ENCODE measurements at regions not wholly inside any gene's neighbourhood (a gene's known extent, or its start where the extent isn't known, plus 50 kb on each side); places are given as distances from the start of the nearest gene placed in this dataset.

DNA sequence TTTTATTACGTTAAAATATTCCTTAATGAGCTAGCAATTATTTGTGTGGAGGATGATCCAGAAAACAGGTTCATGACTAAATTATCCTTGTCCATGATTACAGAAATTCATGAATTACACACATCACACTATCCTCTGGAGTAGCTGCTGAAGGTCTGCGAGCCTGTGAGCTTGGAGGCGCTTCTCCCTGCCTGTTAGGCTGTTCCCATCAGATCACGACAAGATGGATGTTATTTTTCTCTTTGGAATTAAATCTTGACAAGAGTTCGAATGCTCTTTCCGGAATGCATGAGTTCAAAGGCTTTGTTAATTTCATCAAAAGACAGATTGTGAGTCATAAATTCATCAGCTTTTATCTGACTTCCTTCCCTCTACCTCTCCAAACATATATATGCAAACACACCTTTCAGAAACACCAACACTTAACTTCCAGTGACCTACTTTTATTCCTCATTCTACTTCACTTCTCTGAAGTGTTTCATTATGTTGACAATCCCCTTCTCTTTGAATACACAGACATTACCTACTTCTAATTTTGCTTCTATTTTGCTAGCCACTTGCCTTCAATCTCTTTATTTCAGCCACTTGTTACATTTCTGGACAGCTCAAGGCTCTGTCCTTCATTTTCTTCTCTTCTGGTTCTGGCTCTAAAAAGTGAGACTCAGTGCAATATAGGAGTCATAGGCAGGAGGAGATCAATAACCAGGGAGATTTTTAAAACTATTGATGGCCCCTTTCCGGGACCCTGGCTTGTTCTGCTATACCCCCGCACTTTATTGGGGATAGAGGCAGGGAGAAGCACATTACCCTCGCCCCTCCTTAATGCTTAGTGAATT, 274.6 kb downstream of the BTG1 start:
- no peak for DNase-seq (ENCODE audit: insufficient read length, low spot score)
- FAIRE-seq: no peak

DNA sequence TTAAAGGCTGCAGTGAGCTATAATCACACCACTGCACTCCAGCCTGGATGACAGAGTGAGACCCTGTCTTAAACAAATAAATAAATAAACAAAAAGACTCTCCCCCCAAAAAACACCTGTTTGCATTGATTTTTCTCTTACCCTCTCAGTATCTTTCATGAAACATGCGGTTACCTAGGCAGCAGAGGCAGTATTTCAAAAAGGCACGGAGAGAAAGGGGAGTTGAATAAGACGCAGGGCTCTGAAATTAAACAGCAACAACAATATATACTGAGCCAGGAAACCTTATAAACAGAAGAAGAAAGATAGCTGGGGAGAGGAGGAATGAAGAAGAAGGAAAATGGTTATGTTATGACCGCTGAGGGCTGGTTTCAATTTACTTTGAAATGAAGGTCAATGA, 277.6 kb downstream of the BTG1 start:
- FAIRE-seq: no peak

DNA sequence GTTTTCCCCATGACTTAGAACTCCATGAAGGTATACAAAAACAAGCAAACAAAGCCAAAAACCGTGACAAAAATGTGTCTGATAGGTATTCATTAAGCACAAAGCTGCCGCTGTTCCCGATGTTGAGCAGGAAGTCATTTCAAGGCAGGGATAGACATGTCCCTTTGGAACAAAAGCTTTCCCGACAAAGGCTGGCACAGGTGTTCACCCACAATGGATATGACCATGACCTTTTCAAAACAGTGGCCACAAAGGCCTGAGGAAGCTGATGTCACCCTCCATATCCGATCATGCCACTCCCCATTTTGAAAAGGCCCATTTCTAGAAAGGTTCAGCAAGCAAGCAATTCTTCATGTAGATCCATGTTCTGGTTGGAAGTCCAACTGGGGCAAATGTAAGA, 279.1 kb downstream of the BTG1 start:
- no peak for DNase-seq (ENCODE audit: insufficient read length, low spot score)
- no peak for FAIRE-seq

More for the DNA sequence above, 277.6 kb downstream of the BTG1 start:
- DNase-seq (ENCODE audit: insufficient read length, low spot score): no peak

DNA sequence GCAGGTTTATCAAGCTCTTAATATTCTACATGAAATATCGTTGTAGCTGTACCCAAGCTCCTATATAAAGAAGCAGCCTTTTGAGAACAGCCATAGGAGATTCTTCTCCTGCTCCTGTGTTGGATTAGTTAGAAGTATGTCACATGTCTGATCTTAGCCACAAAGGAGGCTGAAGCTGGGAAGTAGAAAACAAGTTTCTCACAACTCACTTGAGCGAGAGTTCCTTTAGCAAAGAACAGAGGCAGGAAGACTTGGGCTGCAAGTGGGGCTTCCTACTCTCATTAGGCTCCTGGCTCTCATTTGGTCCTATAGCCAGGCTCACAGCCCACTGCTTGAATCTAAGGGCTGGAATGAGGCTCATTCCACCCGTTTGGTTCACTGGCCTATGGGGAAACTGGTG, 281.9 kb downstream of the BTG1 start:
- DNase-seq (ENCODE audit: insufficient read length, low spot score) (no peak), FAIRE-seq (no peak)

GRCh38 chr12:91861554-91861953, 284.1 kb downstream of the BTG1 start:
- no peak for DNase-seq (ENCODE audit: insufficient read length, low spot score)
- no peak for FAIRE-seq

DNA sequence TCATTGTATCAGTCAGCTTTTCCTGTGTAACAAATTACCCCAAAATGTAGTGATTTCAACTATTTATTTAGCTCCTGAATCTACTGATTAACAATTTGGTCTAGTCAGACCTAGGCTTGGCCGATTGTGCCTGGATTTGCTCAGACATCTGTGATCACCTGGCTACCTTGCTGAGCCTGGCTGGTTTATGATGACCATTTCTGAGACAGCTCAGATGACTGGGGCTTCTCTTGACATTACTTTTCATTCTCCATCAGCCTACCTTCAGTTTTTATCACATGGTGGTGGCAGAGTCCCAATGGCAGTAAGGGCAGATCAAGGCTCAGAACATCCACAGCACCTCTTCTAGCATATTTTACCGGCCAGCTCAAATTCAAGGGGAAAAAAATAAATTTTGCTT, 286.3 kb downstream of the BTG1 start:
- FAIRE-seq (no peak), DNase-seq (ENCODE audit: insufficient read length, low spot score) (no peak)

DNA sequence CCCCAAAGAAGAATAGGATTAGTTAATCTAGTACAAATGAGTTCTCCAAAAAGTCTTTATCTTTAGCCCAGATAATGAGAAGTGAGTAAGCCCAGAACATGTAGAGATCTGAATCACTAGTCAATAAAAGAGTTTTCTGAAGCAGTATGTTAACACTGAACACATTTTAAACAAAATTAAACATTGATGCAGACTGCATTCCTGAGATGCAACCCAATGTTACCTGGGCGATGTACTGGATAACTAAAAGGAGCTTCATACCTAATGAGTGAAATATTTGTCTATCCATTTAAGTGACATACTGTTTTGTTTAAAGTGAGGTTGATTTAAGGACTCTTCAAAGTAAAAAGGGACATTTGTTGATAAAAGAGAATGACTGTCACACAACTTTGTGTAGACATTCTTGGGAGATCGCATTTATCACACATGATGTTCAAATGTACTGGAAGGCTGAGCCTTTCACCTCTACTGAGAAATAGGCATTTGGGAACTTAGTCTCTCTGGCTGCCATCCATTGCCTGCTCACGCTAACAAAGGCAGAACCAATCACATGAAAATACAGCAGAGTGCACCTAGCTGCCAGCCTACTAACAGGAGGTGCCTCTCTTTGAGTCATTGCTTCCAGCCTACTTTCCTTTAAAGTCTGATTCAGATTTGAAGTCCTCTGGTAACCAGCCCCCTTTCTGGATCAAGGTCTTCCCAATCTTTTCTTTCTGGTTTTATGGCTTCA, 287.7 kb downstream of the BTG1 start:
- DNase-seq (ENCODE audit: insufficient read length, low spot score): no peak
- no peak for FAIRE-seq

DNA sequence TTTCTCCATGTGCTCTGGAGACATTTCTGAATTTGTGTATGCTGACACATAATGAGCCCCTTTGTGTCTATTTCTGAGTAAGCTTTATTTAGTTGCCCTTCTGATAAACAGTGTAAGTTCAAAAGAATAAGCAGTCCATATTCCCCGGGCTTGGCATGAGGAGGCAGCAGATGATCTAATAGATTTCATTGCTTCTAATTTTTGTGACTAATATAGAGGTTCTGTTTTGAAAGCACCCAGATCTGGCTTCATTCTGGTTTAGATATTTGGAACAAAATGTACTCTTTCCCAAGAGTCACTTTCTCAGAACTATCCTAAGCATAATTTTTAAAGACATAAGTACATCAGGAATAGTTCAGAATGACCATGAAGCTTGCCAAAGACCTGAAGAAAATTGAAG, 290.9 kb downstream of the BTG1 start:
- DNase-seq (ENCODE audit: insufficient read length, low spot score) (no peak), FAIRE-seq (no peak)

- DNase-seq (ENCODE audit: insufficient read length, low spot score): no peak
These were observed 292.1 kb downstream of the BTG1 start for GRCh38 chr12:91853350-91854127.

DNA sequence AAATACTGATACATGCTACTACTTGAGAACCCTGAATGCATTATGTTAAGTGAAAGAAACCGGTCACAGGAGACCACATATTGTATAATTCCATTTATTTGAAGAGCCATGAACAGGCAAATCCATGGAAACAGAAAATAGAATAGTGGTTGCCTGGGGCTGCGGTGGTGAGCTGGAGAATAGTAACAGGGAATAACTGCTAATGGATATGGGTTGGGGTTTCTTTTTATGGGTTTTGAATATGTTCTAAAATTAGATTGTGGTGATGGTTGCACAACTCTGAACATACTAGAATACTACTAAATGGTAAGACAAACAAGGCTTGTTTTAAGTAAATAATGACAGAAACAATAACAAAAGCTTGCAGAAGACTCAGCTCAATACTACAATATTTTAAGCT, 293.0 kb downstream of the BTG1 start:
- no peak for FAIRE-seq
- no peak for DNase-seq (ENCODE audit: insufficient read length, low spot score)

More at GRCh38 chr12:91853350-91854127, 292.1 kb downstream of the BTG1 start:
- FAIRE-seq: no peak

DNA sequence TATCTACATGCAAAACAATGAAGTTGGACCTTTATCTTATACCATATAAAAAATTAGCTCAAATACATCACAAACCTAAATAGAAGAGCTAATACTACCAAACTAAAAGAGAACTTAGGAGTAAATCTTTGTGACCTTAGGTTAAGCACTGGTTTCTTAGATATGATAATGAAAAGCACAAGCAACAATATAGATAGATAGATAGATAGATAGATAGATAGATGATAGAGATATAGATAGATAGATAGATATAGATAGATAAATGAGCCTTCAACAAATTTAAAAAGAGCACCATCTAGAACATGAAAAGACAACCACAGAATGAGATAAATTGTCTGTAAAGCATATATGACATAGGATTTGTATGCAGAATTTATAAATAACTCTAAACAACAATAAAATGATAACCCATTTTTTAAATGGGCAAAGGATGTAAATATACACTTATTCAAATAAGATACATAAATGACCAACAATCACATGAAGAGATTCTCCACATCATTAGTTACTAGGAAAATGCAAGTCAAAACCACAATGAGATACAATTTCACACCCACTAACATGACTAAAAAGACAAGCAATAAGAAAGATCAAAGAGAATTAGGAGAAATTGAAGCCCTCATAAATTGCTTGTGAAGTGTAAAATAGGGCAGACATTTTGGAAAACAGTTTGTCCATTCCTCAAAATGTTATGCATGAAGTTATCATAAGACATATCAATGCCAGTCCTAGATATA, 293.7 kb downstream of the BTG1 start:
- no peak for FAIRE-seq

GRCh38 chr12:91846466-91847055, 299.1 kb downstream of the BTG1 start:
- DNase-seq (ENCODE audit: insufficient read length, low spot score) (no peak), FAIRE-seq (no peak)

More for the DNA sequence above, 293.7 kb downstream of the BTG1 start:
- DNase-seq (ENCODE audit: insufficient read length, low spot score): no peak

DNA sequence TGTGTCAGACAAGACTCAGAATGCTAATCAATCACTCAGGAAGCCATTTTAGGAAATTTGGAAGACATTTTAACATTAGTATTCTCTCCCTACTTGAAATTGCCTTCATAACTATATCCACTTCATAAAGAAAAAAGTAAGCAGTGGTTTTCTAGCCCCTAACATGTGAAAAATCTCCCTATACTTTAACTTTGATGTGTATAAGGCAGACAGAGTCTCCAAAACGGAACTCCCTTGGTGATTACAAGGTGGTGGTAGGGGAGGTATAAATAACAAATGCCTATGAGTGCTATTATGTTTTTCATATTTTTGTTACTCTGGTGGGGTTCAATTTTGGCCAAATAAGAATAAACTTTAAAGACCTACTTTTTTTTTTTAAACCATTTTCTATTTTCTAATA, 300.3 kb downstream of the BTG1 start:
- DNase-seq (ENCODE audit: insufficient read length, low spot score) (no peak), FAIRE-seq (no peak)

GRCh38 chr12:91841822-91842221, 303.8 kb downstream of the BTG1 start:
- DNase-seq (ENCODE audit: insufficient read length, low spot score) (no peak), FAIRE-seq (no peak)

DNA sequence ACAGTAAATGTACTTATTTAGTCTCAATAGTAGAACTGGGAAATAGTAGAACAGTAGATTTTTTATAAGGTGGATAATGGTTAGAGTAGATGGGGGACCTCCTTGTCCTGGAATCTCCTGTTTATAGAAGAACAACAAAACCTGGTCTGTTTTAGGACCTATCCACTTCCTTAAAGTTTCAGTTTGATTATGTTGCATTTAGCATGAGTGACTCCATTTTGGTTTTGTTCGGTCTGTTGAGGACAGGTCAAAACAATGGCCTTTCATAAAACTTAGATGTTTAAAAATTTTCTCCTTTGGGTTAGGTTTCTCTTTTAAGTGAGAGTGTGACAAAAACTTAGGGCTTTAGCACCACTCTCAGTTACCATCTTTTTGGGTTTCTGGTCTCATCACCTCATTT, 308.9 kb downstream of the BTG1 start:
- DNase-seq (ENCODE audit: insufficient read length, low spot score) (no peak), FAIRE-seq (no peak)

DNA sequence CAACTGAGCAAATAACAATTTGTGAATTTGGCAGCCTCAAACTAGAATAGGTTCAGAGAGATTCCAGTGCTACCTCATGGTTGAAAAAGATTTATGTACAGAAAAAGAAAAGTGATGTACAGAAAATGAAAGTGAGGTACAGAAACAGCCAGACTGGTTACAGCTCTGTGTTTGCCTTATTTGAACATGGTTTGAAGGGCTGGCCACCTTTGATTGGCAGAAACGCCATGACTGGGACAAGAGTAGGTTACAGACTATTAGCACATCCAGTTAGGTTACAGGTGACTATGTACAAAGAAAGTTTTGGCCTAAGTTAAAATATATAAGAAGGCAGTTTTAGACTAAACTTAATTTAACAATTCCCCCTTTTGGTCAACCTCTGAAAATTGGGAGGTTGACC, 309.4 kb downstream of the BTG1 start:
- DNase-seq (ENCODE audit: insufficient read length, low spot score) (no peak), FAIRE-seq (no peak)

DNA sequence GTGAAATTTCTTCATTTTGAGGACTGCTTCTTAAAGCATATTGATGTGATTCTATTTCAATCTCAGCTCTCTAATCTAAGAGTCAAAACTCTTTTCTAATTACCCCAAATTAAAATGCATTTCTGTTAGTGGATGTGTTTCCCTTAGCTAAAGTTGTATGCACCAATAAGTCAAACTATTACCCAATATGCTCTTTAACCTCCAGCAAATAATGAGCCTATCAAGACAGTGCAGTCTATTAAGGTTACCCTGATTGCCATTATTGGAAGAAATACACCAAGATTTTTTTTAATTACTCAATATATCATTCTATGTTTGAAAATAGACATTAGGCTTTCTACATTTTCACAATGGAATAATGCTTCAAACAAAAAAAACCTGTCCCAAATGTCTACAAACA, 310.0 kb downstream of the BTG1 start:
- FAIRE-seq (no peak), DNase-seq (ENCODE audit: insufficient read length, low spot score) (no peak)

DNA sequence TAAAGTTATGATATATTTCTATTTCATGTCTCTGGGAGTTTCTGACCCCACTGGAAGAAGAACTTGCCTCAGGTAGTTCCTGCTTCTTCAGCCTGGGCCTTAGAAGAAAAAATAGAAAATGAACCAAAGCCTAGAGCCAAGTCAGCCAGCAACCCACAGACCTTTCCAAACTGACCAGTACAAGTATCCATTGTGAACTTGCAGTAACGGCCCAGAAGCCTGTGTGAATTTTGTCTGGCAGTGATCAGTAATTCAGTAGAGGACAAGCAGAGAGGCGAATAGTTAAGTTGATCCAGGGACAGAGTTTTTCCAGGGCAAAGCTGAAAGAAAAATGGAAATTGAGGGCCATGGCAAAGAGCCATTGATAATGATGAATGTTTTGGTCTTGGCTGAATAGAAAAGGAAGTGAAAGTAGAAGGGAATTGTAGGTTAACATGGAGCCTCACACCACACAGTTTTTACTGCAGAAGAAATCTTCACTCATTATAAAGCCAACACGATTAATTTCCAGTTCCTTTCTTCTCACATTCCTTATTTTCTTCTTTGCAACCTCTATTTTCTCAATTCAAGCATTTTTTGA, 311.8 kb downstream of the BTG1 start:
- DNase-seq (ENCODE audit: insufficient read length, low spot score): no peak
- peak; percentile 42 for FAIRE-seq

DNA sequence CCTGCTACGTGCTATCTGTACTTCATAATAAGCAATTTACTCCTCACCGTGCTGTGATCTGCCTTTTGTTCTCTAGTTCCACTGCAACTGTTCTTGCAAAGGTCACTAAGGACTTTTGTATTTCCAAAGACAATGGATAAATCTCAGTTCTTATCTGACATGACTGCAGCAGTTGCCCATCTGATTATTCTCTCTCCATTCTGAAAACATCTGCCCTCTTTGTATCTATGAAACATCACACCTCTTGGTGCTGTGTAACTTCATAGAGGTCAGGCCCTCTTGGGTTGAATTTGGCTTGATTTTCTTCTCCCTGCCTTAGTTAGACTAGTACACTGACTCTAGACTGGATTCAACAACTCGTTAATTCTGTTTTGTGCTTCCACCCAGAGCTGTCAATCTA, 319.6 kb downstream of the BTG1 start:
- DNase-seq (ENCODE audit: insufficient read length, low spot score) (no peak), FAIRE-seq (no peak)

DNA sequence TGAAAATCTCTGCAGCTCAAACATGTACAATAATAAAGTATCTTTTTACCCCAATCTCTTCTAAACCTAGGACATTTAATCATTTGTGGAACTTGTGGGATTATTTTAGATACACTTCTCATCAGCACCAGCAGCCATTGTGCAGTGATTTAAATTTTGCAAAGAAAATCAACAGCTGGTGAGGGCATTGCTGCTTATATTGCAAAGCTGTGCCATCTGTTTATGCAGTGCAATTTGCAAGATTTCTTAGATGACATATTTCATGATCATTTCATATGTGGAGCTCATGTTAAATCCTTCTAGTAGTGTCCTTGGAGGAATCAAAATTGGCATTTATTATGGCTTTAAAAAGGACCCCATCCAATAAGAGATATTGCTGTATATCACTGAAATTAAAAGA, 320.7 kb downstream of the BTG1 start:
- DNase-seq (ENCODE audit: insufficient read length, low spot score) (no peak), FAIRE-seq (no peak)

All from GM19239 (cell line).